Uterus (tissue), 2 donors: ENCODE measurements at regions not wholly inside any gene's neighbourhood (a gene's known extent, or its start where the extent isn't known, plus 50 kb on each side); places are given as distances from the start of the nearest gene placed in this dataset.

Source experiments
- CTCF ChIP-seq, 4 experiments: fragments of 200-600 bp in 2 of 4; fragments of 450-650 bp in 2 of 4; sonication (generic) in 2 of 4; IDR thresholded peaks; one replicate each; pipeline ENCODE4 v1.5.1; 2016 to 2019; ENCODE audit warnings: antibody characterized with exemption in 4 of 4, mild to moderate bottlenecking in 2 of 4, moderate library complexity in 1 of 4
- POLR2A ChIP-seq, 2 donors: fragments of 450-650 bp; IDR thresholded peaks; one replicate each; pipeline ENCODE4 v1.6.1; 2016; ENCODE audit warnings: antibody characterized with exemption in 2 of 2, mild to moderate bottlenecking in 1 of 2, moderate library complexity in 1 of 2

GRCh38 chr20:1761116-1761515, 103.5 kb upstream of the SIRPG start:
- no peak for TF ChIP-seq POLR2A (IDR thresholded peaks at IDR 0.05)
- no peak for TF ChIP-seq CTCF (IDR thresholded peaks at IDR 0.05)
